Esophagus (tissue), 2 donors: ENCODE measurements at regions not wholly inside any gene's neighbourhood (a gene's known extent, or its start where the extent isn't known, plus 50 kb on each side); places are given as distances from the start of the nearest gene placed in this dataset.
"Not testable (repeated sequence)": the region's sequence is repeated elsewhere in the genome, so short reads cannot be mapped to it uniquely, and the experiment has no call there.

Source experiments
- H3K27ac ChIP-seq, 2 donors: one replicate each; pipeline ENCODE4 v1.5.1; 2013; ENCODE audit warnings: low read depth in 2 of 2, mild to moderate bottlenecking in 2 of 2, inconsistent platforms in 1 of 2, low read length in 1 of 2, moderate library complexity in 1 of 2
- H3K27me3 ChIP-seq, 2 donors: one replicate each; pipeline ENCODE4 v1.6.1; 2013; ENCODE audit warnings: low read length in 2 of 2, control low read depth in 1 of 2, mild to moderate bottlenecking in 1 of 2; ENCODE audit not compliant: insufficient read depth in 2 of 2, control insufficient read depth in 1 of 2
- H3K36me3 ChIP-seq, 2 donors: one replicate each; pipeline ENCODE4 v1.6.1; 2013; ENCODE audit warnings: low read length in 1 of 2; ENCODE audit not compliant: control insufficient read depth in 2 of 2, insufficient read depth in 2 of 2
- H3K4me1 ChIP-seq, 2 donors: one replicate each; pipeline ENCODE4 v1.6.1; 2013; ENCODE audit warnings: low read length in 1 of 2; ENCODE audit not compliant: control insufficient read depth in 2 of 2, insufficient read depth in 2 of 2
- H3K4me3 ChIP-seq, 2 donors: one replicate each; pipeline ENCODE4 v1.5.1; 2013; ENCODE audit warnings: low read length in 2 of 2, mild to moderate bottlenecking in 2 of 2, low read depth in 1 of 2, moderate library complexity in 1 of 2
- H3K9me3 ChIP-seq, 2 donors: one replicate each; pipeline ENCODE4 v1.6.1; 2013; ENCODE audit warnings: mild to moderate bottlenecking in 2 of 2, low read depth in 1 of 2, low read length in 1 of 2, moderate library complexity in 1 of 2; ENCODE audit not compliant: control insufficient read depth in 2 of 2, insufficient read depth in 1 of 2
- WGBS, 2 donors: extraction: QIAGEN DNeasy Blood & Tissue Kit; methylation state at CpG; one replicate each; pipeline ENCODE4 v1.1.7; 2013; 5-methylcytosine and 5-hydroxymethylcytosine counted together
- donor health status: healthy with polysubstance abuse.
- donor health status: Bipolar disorder and iron deficiency.

- H3K27me3 ChIP-seq = no peaks in the 10 kb centered on the region
- H3K4me3 ChIP-seq = no peak overlapping the region
- H3K9me3 ChIP-seq = no peaks in the 10 kb centered on the region
- no peaks in the 10 kb centered on the region for H3K4me1 ChIP-seq
- H3K27ac ChIP-seq = no peak overlapping the region
- H3K36me3 ChIP-seq = no peaks in the 10 kb centered on the region
- 70 to 74% methylated on average over 5 of the region's 5 CpGs for WGBS, 2 donors
Observed at GRCh38 chrX:139170526-139171173, 359.9 kb upstream of the F9 start.

GRCh38 chrX:139167282-139167681 lies 363.3 kb upstream of the F9 start:
- Histone ChIP-seq H3K36me3 (no peaks in the 10 kb centered on the region), H3K4me3 (no peak overlapping the region), H3K9me3 (no peaks in the 10 kb centered on the region), H3K4me1 (no peaks in the 10 kb centered on the region), H3K27me3 (no peaks in the 10 kb centered on the region), H3K27ac (no peak overlapping the region)
- 94 to 100% methylated on average over 1 of the region's 1 CpG for WGBS, 2 donors

- Histone ChIP-seq H3K27me3 (no peaks in the 10 kb centered on the region), H3K27ac (no peak overlapping the region), H3K4me3 (no peak overlapping the region), H3K9me3 (no peaks in the 10 kb centered on the region), H3K36me3 (no peaks in the 10 kb centered on the region), H3K4me1 (no peaks in the 10 kb centered on the region)
- 30 to 65% methylated on average over 2 of the region's 2 CpGs for WGBS, 2 donors
Observed at GRCh38 chrX:139158256-139158655, 372.3 kb upstream of the F9 start.

DNA sequence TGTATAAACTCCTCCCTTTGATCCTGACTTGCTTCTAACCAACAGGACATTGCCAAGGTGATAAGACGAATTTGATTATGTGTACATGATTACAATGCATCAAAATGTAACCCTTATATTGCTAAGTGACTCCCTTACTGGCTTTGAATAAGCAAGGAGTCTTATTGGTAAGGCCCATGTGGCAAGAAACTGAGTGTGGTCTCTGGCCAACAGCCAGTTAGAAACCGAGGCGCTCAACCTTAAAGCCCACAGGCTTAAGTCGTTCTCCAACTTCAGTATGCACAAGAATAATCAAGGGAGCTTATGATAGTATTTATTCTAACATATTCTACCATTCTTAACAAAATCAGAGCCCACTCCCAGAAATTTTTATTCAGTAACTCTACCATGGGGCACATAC lies 374.2 kb upstream of the F9 start:
- no peaks in the 10 kb centered on the region for H3K4me1 ChIP-seq
- WGBS, 2 donors = 70 to 86% methylated on average over 4 of the region's 4 CpGs
- H3K27ac ChIP-seq = no peak overlapping the region
- no peak overlapping the region for H3K4me3 ChIP-seq
- no peaks in the 10 kb centered on the region for H3K9me3 ChIP-seq
- H3K36me3 ChIP-seq = no peaks in the 10 kb centered on the region
- no peaks in the 10 kb centered on the region for H3K27me3 ChIP-seq

DNA sequence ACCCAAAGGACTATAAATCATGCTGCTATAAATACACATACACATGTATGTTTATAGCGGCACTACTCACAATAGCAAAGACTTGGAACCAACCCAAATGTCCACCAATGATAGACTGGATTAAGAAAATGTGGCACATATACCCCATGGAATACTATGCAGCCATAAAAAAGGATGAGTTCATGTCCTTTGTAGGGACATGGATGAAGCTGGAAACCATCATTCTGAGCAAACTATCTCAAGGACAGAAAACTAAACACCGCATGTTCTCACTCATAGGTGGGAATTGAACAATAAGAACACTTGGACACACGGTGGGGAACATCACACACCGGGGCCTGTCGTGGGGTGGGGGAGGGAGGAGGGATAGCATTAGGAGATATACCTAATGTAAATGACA lies 383.9 kb upstream of the F9 start:
- WGBS, 2 donors = 81 to 84% methylated on average over 5 of the region's 5 CpGs
- not testable (repeated sequence) for H3K27ac ChIP-seq, H3K4me3 ChIP-seq, H3K27me3 ChIP-seq, H3K4me1 ChIP-seq, H3K9me3 ChIP-seq, H3K36me3 ChIP-seq

DNA sequence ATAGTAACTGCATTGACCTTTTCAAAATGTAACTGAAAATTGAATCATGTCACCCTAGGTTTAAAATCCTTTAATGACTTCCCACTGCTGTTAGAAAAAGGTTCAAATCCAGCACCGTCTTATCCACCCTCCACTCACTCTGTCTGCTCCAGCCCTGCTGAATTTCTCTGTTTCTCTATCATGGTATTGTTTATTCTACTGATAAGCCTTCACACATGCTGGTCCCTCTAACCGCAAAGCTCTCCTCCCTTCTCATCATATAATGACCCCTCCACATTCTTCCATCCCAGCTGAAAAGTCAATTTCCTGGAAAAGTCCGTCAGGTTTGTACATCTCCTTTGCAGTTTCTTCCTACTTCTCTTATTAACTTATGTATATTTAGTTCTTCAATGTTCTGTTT lies 389.2 kb upstream of the F9 start:
- H3K36me3 ChIP-seq = no peaks in the 10 kb centered on the region
- no peak overlapping the region for H3K4me3 ChIP-seq
- 73 to 83% methylated on average over 3 of the region's 3 CpGs for WGBS, 2 donors

DNA sequence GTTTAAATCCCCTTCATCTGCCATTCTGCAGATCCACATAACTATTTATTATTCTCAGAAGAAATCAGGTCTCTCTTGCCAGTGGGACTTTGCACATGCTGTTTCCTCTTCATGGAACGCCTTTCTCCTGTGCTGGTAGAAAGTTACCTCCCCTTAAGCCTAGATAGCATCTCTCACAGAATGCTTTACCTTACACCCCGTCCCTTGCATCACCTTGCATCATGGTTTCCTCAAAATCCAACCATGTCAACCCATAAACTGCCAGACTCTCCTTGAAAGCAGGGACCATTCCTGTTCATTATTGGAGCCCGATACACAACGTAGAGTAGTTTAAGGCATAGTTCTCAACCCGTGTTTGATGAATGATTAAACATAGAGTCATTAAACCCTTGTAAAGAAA lies 396.2 kb upstream of the F9 start:
- no peaks in the 10 kb centered on the region for H3K36me3 ChIP-seq
- H3K9me3 ChIP-seq = no peaks in the 10 kb centered on the region
- no peak overlapping the region for H3K27ac ChIP-seq
- H3K4me3 ChIP-seq = no peak overlapping the region
- H3K4me1 ChIP-seq = no peaks in the 10 kb centered on the region
- WGBS, 2 donors = 71 to 91% methylated on average over 5 of the region's 5 CpGs
- no peaks in the 10 kb centered on the region for H3K27me3 ChIP-seq

More for the DNA sequence above, 389.2 kb upstream of the F9 start:
- no peak overlapping the region for H3K27ac ChIP-seq
- H3K9me3 ChIP-seq = no peaks in the 10 kb centered on the region
- H3K27me3 ChIP-seq = no peaks in the 10 kb centered on the region
- H3K4me1 ChIP-seq = no peaks in the 10 kb centered on the region

GRCh38 chrX:139126493-139126892 lies 404.0 kb upstream of the F9 start:
- 22 to 25% methylated on average over 2 of the region's 2 CpGs for WGBS, 2 donors
- Histone ChIP-seq H3K27me3 (no peaks in the 10 kb centered on the region), H3K4me3 (no peak overlapping the region)

DNA sequence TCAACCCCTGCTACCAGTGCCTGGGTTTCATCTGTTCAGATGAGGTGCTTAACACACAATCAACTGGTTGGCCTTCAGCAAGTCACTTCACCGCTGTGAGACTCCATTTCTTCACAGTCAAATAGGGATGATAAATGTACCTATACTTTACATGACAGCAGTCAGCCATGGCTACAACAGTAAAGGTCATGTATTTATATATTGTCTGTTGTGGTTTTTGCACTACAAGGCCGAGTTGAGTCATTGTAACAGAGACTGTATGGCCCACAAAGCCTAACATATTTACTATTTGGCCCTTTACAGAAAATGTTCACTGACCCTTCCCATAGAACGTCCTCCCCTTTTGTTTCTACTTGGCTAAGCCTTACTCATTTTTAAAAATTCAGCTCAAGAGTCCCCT lies 404.6 kb upstream of the F9 start:
- no peaks in the 10 kb centered on the region for H3K36me3 ChIP-seq
- H3K27me3 ChIP-seq = no peaks in the 10 kb centered on the region
- WGBS, 2 donors = 68 to 88% methylated on average over 3 of the region's 3 CpGs
- H3K4me3 ChIP-seq = no peak overlapping the region
- H3K27ac ChIP-seq = no peak overlapping the region
- no peaks in the 10 kb centered on the region for H3K9me3 ChIP-seq
- H3K4me1 ChIP-seq = no peaks in the 10 kb centered on the region

More at GRCh38 chrX:139126493-139126892, 404.0 kb upstream of the F9 start:
- Histone ChIP-seq H3K36me3 (no peaks in the 10 kb centered on the region), H3K9me3 (no peaks in the 10 kb centered on the region), H3K27ac (no peak overlapping the region), H3K4me1 (no peaks in the 10 kb centered on the region)

DNA sequence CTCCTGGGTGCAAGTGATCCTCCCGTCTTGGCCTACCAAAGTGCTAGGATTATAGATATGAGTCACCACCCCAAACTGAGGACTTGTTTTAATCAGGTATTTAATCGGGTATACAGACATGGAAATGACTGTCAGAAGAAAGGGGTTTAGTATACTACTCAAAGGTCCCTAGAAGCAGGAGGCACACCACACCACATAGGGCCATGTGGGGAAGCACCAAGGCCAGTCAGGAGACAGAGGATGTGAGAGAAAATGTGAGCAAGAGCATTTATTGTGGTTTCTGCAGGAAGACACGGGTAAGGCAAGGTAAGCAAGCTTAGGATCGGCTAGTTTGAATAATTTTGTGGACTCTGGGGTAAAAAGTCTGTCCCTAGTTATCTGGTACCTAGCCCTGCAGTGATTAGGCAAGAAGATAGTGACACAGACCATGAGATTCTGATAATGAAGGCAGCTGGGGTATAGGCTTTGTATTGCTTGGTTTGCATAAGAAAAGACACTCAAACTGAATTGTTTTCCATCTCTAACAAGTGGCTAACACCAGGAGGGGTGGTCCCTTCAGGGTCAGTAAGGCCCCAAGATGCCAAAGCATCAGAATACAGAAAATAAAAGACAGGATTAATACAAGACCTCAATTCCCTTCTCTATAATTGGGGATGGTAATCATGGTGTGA lies 408.8 kb upstream of the F9 start:
- no peaks in the 10 kb centered on the region for H3K27me3 ChIP-seq
- H3K36me3 ChIP-seq = no peaks in the 10 kb centered on the region
- 54 to 63% methylated on average over 4 of the region's 4 CpGs for WGBS, 2 donors
- no peak overlapping the region for H3K4me3 ChIP-seq
- H3K27ac ChIP-seq = no peak overlapping the region
- H3K9me3 ChIP-seq = no peaks in the 10 kb centered on the region
- no peaks in the 10 kb centered on the region for H3K4me1 ChIP-seq
